Left lobe of liver (tissue), 2 donors: ENCODE measurements at regions not wholly inside any gene's neighbourhood (a gene's known extent, or its start where the extent isn't known, plus 50 kb on each side); places are given as distances from the start of the nearest gene placed in this dataset.
A peak's percentile ranks its signal among the peaks of the same experiment; 100 is the strongest.
"Not testable (repeated sequence)": the region's sequence is repeated elsewhere in the genome, so short reads cannot be mapped to it uniquely, and the experiment has no call there.

Experiments
- ATAC-seq: fragments of 200-7000 bp; cut with Tn5 transposase; one replicate; pipeline ENCODE4 v1.9.1; 2020; ENCODE audit warnings: mild to moderate bottlenecking, moderate library complexity
- DNase-seq: peaks from one replicate; pipeline ENCODE4 v3.0.0-alpha.2; 2020; ENCODE audit warnings: low spot score
- donor health status: DM: no; HTN: no; CAD: no; lungs with moderate emphysema.
- donor health status: DM: no; HTN: yes; CAD: no.

GRCh38 chr13:65336087-65336749 lies 1893.9 kb downstream of the PCDH9 start:
- DNase-seq: no peak

DNA sequence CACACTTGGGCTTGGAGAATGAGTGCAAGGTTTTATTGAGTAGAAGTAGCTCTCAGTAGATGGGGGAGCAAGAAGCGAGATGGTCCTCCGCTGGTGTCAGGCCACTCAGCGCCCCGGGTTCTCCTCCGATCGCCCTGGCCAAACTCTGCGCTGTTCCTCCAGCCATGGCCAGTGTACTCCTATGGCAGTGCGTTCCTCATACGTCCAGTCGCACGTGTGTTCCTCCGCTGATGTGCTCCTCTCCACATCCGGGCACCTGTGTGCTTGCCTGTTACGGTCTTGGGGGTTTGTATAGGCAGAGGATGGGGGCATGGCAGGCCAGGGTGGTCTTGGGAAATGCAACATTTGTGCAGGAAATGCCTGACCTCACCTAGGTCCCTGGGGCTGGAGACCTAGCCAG lies 1899.4 kb downstream of the PCDH9 start:
- ATAC-seq: no peak
- no peak for DNase-seq

More at GRCh38 chr13:65336087-65336749, 1893.9 kb downstream of the PCDH9 start:
- ATAC-seq: no peak

- DNase-seq (no peak), ATAC-seq (no peak)
Observed at GRCh38 chr13:65330287-65330686, 1899.8 kb downstream of the PCDH9 start.

- DNase-seq, ATAC-seq: not testable (repeated sequence)
Observed at GRCh38 chr13:65323192-65323591, 1906.9 kb downstream of the PCDH9 start.

DNA sequence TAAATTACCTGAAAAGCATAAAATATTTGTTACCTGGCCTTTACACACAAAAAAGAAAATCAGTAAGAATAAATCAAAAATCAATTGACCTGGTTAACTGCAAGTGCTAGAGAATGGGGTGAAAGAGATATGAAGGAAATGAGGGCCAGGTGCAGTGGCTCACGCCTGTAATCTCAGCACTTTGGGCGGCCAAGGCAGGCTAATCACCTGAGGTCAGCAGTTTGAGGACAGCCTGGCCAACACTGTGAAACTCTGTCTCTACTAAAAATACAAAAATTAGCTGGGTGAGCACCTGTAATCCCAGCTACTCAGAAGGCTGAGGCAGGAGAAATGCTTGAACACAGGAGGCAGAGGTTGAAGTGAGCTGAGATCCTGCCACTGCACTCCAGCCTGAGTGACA lies 1908.7 kb downstream of the PCDH9 start:
- ATAC-seq: not testable (repeated sequence)

DNA sequence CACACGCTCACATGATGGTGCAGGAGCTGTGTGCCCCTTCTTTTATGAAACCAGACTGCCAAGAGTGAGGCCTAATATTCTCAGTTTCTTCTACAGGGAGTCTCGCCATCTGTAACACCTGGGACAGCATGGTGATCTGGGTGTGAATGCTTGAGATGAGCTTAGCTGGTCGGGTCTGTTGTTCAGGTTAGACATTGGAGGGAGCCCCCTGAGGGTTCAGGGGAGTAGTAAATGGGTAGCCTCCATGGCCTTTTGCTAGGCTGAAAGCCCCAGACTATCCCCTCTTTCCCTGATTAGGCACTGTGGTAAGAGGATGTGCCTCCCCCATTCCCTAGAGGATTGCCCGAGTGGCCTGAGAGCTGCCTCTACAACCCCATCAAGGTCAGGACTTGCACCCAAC lies 1916.1 kb downstream of the PCDH9 start:
- ATAC-seq (no peak), DNase-seq (no peak)

More for the DNA sequence above, 1908.7 kb downstream of the PCDH9 start:
- DNase-seq: not testable (repeated sequence)

DNA sequence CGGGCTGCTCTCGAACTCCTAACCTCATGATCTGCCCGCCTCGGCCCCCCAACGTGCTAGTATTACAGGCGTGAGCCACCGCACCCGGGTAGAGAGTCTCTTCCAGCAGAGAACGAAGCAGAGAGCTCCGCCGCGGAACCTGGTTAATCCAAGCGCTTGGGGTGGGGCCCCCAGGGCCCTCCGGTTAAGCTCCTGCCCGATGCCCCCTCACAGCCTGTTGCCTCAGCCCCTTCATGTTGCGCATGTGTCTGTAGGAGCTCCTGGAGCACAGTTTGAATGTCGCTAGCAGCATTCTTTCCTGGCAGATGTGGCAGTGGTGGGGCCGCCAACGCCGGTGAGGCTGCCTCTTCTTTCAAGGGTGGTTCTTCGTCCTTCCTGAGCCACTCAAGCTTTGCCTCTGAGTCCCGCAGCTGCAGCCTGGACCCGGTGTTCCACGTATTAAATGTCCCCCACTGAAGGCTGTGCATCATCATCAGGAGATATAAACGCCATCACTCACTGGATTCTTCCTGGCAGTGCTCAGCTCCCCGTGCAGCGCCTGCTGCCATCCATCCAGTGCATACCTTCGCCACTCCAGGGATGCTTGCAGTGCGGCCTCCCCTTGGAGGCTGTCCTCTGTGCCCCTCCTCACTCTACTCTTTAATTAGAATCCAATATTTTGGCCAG lies 1919.3 kb downstream of the PCDH9 start:
- DNase-seq: no peak
- ATAC-seq: no peak

DNA sequence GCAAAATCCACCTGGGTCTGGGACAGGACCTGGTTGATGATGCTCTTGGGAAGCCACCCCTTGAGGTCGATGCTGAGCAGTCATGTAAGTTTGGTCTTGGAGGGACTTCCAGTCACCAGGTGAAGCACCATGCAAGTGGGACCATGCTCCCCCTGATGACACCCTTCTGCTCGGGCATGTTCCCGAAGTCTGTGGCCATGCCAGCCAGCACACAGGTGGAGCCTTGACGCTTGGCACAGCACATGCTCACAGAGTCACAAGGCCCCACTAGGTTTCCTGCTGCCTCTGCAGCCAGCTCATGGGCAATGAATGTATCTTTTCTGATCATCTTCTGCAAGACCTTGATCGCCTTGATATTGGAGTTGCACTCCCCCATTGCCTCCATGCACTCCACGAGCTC lies 1920.2 kb downstream of the PCDH9 start:
- DNase-seq: no peak
- no peak for ATAC-seq

GRCh38 chr13:65308729-65309128 lies 1921.4 kb downstream of the PCDH9 start:
- not testable (repeated sequence) for DNase-seq, ATAC-seq

- ATAC-seq (no peak), DNase-seq (no peak)
Observed at GRCh38 chr13:65307056-65307455, 1923.1 kb downstream of the PCDH9 start.

GRCh38 chr13:65302691-65303090 lies 1927.4 kb downstream of the PCDH9 start:
- no peak for ATAC-seq
- no peak for DNase-seq

GRCh38 chr13:65301506-65301905 lies 1928.6 kb downstream of the PCDH9 start:
- ATAC-seq (no peak), DNase-seq (no peak)

DNA sequence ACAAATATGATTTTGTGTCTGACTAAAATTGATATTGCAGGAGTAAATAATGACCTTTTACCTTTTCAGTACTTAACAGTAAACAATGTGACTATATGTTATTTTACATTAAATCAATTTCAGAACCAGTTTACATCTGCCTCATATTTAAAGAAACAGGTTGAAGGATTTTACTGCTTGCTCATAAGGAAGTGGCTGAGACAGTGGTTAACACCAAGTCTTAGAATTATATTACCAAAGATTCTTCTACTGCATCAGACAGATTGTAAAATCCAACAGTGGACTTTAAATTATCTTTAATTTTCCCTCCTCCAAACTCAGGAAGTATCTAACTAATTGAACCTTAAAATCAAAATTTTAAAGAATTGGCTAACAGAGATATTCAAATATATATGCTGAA lies 1929.9 kb downstream of the PCDH9 start:
- no peak for ATAC-seq
- DNase-seq: no peak

DNA sequence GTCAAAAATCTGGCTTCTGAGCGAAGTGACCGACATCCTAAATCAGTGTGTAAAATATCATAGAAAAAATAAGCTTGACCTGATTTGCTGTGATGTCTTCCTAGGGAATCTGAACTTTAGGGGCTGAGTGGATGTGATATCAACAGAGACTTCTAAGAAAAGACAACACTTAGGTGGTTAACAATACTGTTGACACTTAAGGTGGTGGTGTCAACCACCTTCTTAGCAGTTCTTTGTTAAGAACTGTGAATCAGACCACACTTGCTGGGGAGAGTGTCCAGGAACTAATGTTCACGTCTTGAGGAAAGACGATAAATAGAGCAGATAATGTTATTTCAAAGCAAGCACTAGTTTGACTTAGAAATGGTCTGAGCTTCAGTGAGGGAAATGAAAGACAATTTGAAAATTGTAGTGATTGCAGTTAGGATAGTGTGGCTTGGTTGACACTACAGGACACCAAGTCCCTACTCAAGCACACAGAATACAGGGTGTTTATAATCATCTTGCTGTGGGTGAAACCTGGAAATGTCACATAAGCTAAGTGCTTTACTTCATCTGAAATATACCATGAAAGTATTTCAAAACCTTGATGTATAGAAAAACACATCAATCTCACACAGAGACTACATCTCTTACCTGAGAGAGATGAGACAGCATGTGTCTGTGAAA lies 1936.5 kb downstream of the PCDH9 start:
- no peak for DNase-seq
- no peak for ATAC-seq

DNA sequence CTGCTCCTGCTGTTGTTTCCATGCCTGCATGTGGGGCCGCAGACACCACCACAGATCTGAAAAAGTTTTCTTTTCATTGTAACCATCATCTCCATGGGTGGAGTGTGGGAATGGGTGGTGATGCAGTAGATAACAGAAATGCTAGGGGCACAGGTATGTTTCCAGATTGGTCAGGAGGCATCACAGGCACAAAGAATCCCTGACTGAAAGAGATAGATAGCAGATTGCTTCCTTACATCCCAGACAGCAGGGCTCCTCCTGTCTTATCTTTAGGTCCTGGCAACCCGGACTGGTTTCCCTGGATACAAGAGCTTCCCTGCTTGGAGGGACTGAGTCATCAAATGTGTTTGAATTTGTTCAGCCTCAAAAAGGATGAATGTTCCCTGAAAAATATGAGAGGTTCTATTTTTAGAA lies 1937.6 kb downstream of the PCDH9 start:
- no peak for DNase-seq
- ATAC-seq: no peak

GRCh38 chr13:65287405-65287804 lies 1942.7 kb downstream of the PCDH9 start:
- no peak for DNase-seq
- no peak for ATAC-seq

GRCh38 chr13:65275838-65276630 lies 1954.1 kb downstream of the PCDH9 start:
- DNase-seq (peak; percentile 65), ATAC-seq (peak; percentile 93)

- ATAC-seq: no peak
Observed at GRCh38 chr13:65275108-65275507, 1955.0 kb downstream of the PCDH9 start.

GRCh38 chr13:65273811-65274420 lies 1956.2 kb downstream of the PCDH9 start:
- not testable (repeated sequence) for ATAC-seq, DNase-seq

More at GRCh38 chr13:65275108-65275507, 1955.0 kb downstream of the PCDH9 start:
- DNase-seq: no peak

DNA sequence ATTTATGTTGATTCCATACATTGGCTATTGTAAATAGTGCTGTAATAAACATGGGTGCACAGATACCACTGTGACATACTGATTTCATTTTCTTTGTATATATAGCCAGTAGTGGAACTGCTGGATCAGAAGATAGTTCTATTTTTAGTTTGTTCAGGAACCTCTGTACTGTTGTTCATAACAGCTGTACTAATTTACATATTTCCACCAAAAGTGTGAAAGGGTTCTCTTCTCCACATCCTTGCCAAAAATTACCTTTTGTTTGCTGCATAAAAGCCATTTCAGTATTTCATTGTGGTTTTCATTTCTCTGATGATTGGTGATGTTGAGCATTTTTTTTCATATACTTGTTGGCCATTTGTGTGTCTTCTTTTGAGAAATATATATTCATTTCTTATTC lies 1962.1 kb downstream of the PCDH9 start:
- ATAC-seq (no peak), DNase-seq (no peak)

DNA sequence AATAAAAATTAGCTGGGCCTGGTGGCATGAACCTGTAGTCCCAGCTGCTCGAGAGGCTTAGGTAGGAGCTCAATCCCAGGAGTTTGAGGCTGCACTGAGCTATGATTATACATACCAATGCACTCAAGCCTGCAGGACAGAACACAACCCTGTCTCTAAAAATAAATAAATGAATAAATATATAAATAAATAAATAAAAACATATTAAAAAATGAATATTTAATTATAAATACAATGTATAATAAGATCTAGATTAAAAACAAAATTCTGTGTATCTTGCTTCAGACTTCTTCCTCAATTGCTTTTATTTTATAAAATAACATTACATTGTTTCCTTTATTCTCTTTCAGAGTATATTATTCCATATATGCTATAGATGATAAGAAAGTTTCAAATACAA lies 1964.1 kb downstream of the PCDH9 start:
- ATAC-seq: no peak
- DNase-seq: no peak
